ENCODE measurements at regions not wholly inside any gene's neighbourhood (a gene's known extent, or its start where the extent isn't known, plus 50 kb on each side); places are given as distances from the start of the nearest gene placed in this dataset.

GRCh38 chr18:62629031-62629430 is 86.3 kb upstream of the PHLPP1 start:
- intact Hi-C loops (cut with DNase I) = no loop called here
- Histone ChIP-seq H3K9me3 (ENCODE audit: control insufficient read depth, low read length) (no peaks in the 10 kb centered on the region), H3K27ac (ENCODE audit: low read length) (no peak overlapping the region), H3K27me3 (ENCODE audit: control insufficient read depth, insufficient read depth) (no peaks in the 10 kb centered on the region), H3K4me3 (ENCODE audit: low read length) (no peak overlapping the region), H3K4me1 (ENCODE audit: control insufficient read depth, insufficient read depth, low read length) (no peaks in the 10 kb centered on the region)
- 96% methylated on average over 8 of the region's 8 CpGs for WGBS
- DNase-seq (no peak), ATAC-seq (no peak)

GRCh38 chr18:62631173-62631572 is 84.2 kb upstream of the PHLPP1 start:
- WGBS = 55% methylated on average over 3 of the region's 3 CpGs
- ATAC-seq = no peak

GRCh38 chr18:62632788-62633455 is 82.4 kb upstream of the PHLPP1 start:
- ATAC-seq = no peak

More at GRCh38 chr18:62631173-62631572, 84.2 kb upstream of the PHLPP1 start:
- intact Hi-C loops (cut with DNase I) = no loop called here
- Histone ChIP-seq H3K9me3 (ENCODE audit: control insufficient read depth, low read length) (no peaks in the 10 kb centered on the region), H3K4me1 (ENCODE audit: control insufficient read depth, insufficient read depth, low read length) (no peaks in the 10 kb centered on the region), H3K4me3 (ENCODE audit: low read length) (no peak overlapping the region), H3K27me3 (ENCODE audit: control insufficient read depth, insufficient read depth) (no peaks in the 10 kb centered on the region), H3K27ac (ENCODE audit: low read length) (no peak overlapping the region)
- no peak for DNase-seq

GRCh38 chr18:62634458-62634857 is 80.9 kb upstream of the PHLPP1 start:
- ATAC-seq = no peak
- 60% methylated on average over 2 of the region's 2 CpGs for WGBS
- intact Hi-C loops (cut with DNase I) = no loop called here

More at GRCh38 chr18:62632788-62633455, 82.4 kb upstream of the PHLPP1 start:
- no peak for DNase-seq
- no peaks in the 10 kb centered on the region for H3K9me3 ChIP-seq (ENCODE audit: control insufficient read depth, low read length)
- no peaks in the 10 kb centered on the region for H3K4me1 ChIP-seq (ENCODE audit: control insufficient read depth, insufficient read depth, low read length)
- WGBS = 80% methylated on average over 3 of the region's 3 CpGs
- intact Hi-C loops (cut with DNase I) = no loop called here
- H3K27ac ChIP-seq (ENCODE audit: low read length) = no peak overlapping the region
- H3K4me3 ChIP-seq (ENCODE audit: low read length) = no peak overlapping the region
- H3K27me3 ChIP-seq (ENCODE audit: control insufficient read depth, insufficient read depth) = no peaks in the 10 kb centered on the region

GRCh38 chr18:62634979-62635630 is 80.2 kb upstream of the PHLPP1 start:
- Histone ChIP-seq H3K9me3 (ENCODE audit: control insufficient read depth, low read length) (no peaks in the 10 kb centered on the region), H3K4me3 (ENCODE audit: low read length) (no peak overlapping the region), H3K4me1 (ENCODE audit: control insufficient read depth, insufficient read depth, low read length) (no peaks in the 10 kb centered on the region), H3K27ac (ENCODE audit: low read length) (no peak overlapping the region), H3K27me3 (ENCODE audit: control insufficient read depth, insufficient read depth) (no peaks in the 10 kb centered on the region)
- ATAC-seq (no peak), DNase-seq (no peak)
- 78% methylated on average over 6 of the region's 6 CpGs for WGBS
- intact Hi-C loops (cut with DNase I) = no loop called here

More at GRCh38 chr18:62634458-62634857, 80.9 kb upstream of the PHLPP1 start:
- H3K27ac ChIP-seq (ENCODE audit: low read length) = no peak overlapping the region
- H3K9me3 ChIP-seq (ENCODE audit: control insufficient read depth, low read length) = no peaks in the 10 kb centered on the region
- H3K27me3 ChIP-seq (ENCODE audit: control insufficient read depth, insufficient read depth) = no peaks in the 10 kb centered on the region
- no peak overlapping the region for H3K4me3 ChIP-seq (ENCODE audit: low read length)
- no peaks in the 10 kb centered on the region for H3K4me1 ChIP-seq (ENCODE audit: control insufficient read depth, insufficient read depth, low read length)
- no peak for DNase-seq

- Histone ChIP-seq H3K9me3 (ENCODE audit: control insufficient read depth, low read length) (no peaks in the 10 kb centered on the region), H3K27me3 (ENCODE audit: control insufficient read depth, insufficient read depth) (no peaks in the 10 kb centered on the region), H3K4me1 (ENCODE audit: control insufficient read depth, insufficient read depth, low read length) (no peaks in the 10 kb centered on the region), H3K27ac (ENCODE audit: low read length) (no peak overlapping the region), H3K4me3 (ENCODE audit: low read length) (no peak overlapping the region)
- WGBS = 94% methylated on average over 3 of the region's 3 CpGs
- no peak for DNase-seq
- no peak for ATAC-seq
- intact Hi-C loops (cut with DNase I) = no loop called here
Measured at GRCh38 chr18:62637403-62637802, 77.9 kb upstream of the PHLPP1 start.

GRCh38 chr18:62637807-62638687 is 77.3 kb upstream of the PHLPP1 start:
- 65% methylated on average over 7 of the region's 7 CpGs for WGBS
- intact Hi-C loops (cut with DNase I) = no loop called here
- ATAC-seq (no peak), DNase-seq (no peak)
- Histone ChIP-seq H3K4me1 (ENCODE audit: control insufficient read depth, insufficient read depth, low read length) (no peaks in the 10 kb centered on the region), H3K9me3 (ENCODE audit: control insufficient read depth, low read length) (no peaks in the 10 kb centered on the region), H3K27ac (ENCODE audit: low read length) (no peak overlapping the region), H3K4me3 (ENCODE audit: low read length) (no peak overlapping the region), H3K27me3 (ENCODE audit: control insufficient read depth, insufficient read depth) (no peaks in the 10 kb centered on the region)

GRCh38 chr18:62643181-62643580 is 72.2 kb upstream of the PHLPP1 start:
- Histone ChIP-seq H3K4me1 (ENCODE audit: control insufficient read depth, insufficient read depth, low read length) (no peaks in the 10 kb centered on the region), H3K27ac (ENCODE audit: low read length) (no peak overlapping the region), H3K27me3 (ENCODE audit: control insufficient read depth, insufficient read depth) (no peaks in the 10 kb centered on the region), H3K4me3 (ENCODE audit: low read length) (no peak overlapping the region), H3K9me3 (ENCODE audit: control insufficient read depth, low read length) (no peaks in the 10 kb centered on the region)
- intact Hi-C loops (cut with DNase I) = no loop called here
- DNase-seq = no peak
- 70% methylated on average over 5 of the region's 5 CpGs for WGBS
- peak in 1 of 2 donors; percentile 36 for ATAC-seq

- no peaks in the 10 kb centered on the region for H3K27me3 ChIP-seq (ENCODE audit: control insufficient read depth, insufficient read depth)
- H3K9me3 ChIP-seq (ENCODE audit: control insufficient read depth, low read length) = no peaks in the 10 kb centered on the region
- DNase-seq = no peak
- H3K4me1 ChIP-seq (ENCODE audit: control insufficient read depth, insufficient read depth, low read length) = no peaks in the 10 kb centered on the region
- intact Hi-C loops (cut with DNase I) = no loop called here
- no peak for ATAC-seq
- WGBS = 93% methylated on average over 6 of the region's 6 CpGs
- no peak overlapping the region for H3K27ac ChIP-seq (ENCODE audit: low read length)
- H3K4me3 ChIP-seq (ENCODE audit: low read length) = no peak overlapping the region
Measured at GRCh38 chr18:62644773-62645172, 70.6 kb upstream of the PHLPP1 start.

GRCh38 chr18:62647179-62647578 is 68.2 kb upstream of the PHLPP1 start:
- 84% methylated on average over 2 of the region's 2 CpGs for WGBS
- Histone ChIP-seq H3K4me1 (ENCODE audit: control insufficient read depth, insufficient read depth, low read length) (no peaks in the 10 kb centered on the region), H3K9me3 (ENCODE audit: control insufficient read depth, low read length) (no peaks in the 10 kb centered on the region), H3K4me3 (ENCODE audit: low read length) (no peak overlapping the region), H3K27ac (ENCODE audit: low read length) (no peak overlapping the region), H3K27me3 (ENCODE audit: control insufficient read depth, insufficient read depth) (no peaks in the 10 kb centered on the region)
- ATAC-seq (no peak), DNase-seq (no peak)
- intact Hi-C loops (cut with DNase I) = no loop called here

- ATAC-seq (no peak), DNase-seq (no peak)
- 53% methylated on average over 6 of the region's 6 CpGs for WGBS
- Histone ChIP-seq H3K27ac (ENCODE audit: low read length) (no peak overlapping the region), H3K4me3 (ENCODE audit: low read length) (no peak overlapping the region), H3K9me3 (ENCODE audit: control insufficient read depth, low read length) (no peaks in the 10 kb centered on the region), H3K27me3 (ENCODE audit: control insufficient read depth, insufficient read depth) (no peaks in the 10 kb centered on the region), H3K4me1 (ENCODE audit: control insufficient read depth, insufficient read depth, low read length) (peaks cover 2% of the 10 kb centered on the region)
- intact Hi-C loops (cut with DNase I) = no loop called here
Measured at GRCh38 chr18:62648045-62648678, 67.2 kb upstream of the PHLPP1 start.
